Glutamatergic neuron (in vitro differentiated cells): ENCODE measurements at regions not wholly inside any gene's neighbourhood (a gene's known extent, or its start where the extent isn't known, plus 50 kb on each side); places are given as distances from the start of the nearest gene placed in this dataset.

Experiments
- DNase-seq: peaks from one replicate; pipeline ENCODE4 v3.0.0; 2022
- H3K27ac Mint-ChIP-seq: one replicate; pipeline ENCODE4 v1.8.0; 2020; ENCODE audit warnings: mild to moderate bottlenecking, mixed read lengths, inconsistent platforms; ENCODE audit not compliant: unreplicated experiment
- H3K27me3 Mint-ChIP-seq: one replicate; pipeline ENCODE4 v1.8.0; 2020; ENCODE audit warnings: mild to moderate bottlenecking, moderate library complexity, mixed read lengths, inconsistent platforms; ENCODE audit not compliant: unreplicated experiment
- H3K36me3 Mint-ChIP-seq: one replicate; pipeline ENCODE4 v1.8.0; 2020; ENCODE audit warnings: mild to moderate bottlenecking, mixed read lengths, inconsistent platforms; ENCODE audit not compliant: unreplicated experiment
- H3K4me1 Mint-ChIP-seq: one replicate; pipeline ENCODE4 v1.8.0; 2020; ENCODE audit warnings: mild to moderate bottlenecking, low read depth, mixed read lengths, inconsistent platforms; ENCODE audit not compliant: unreplicated experiment
- H3K4me3 Mint-ChIP-seq: one replicate; pipeline ENCODE4 v1.8.0; 2020; ENCODE audit warnings: mild to moderate bottlenecking, mixed read lengths, inconsistent platforms; ENCODE audit not compliant: unreplicated experiment
- H3K9me3 Mint-ChIP-seq: one replicate; pipeline ENCODE4 v1.8.0; 2020; ENCODE audit warnings: mild to moderate bottlenecking, moderate library complexity, mixed read lengths, inconsistent platforms; ENCODE audit not compliant: unreplicated experiment
- TF ChIP-seq, protein P1 (sequence below): fragments of 200-600 bp; sonication (generic); IDR thresholded peaks from one replicate; pipeline ENCODE4 v1.5.0; 2021; ENCODE audit not compliant: partially characterized antibody, unreplicated experiment

DNA sequence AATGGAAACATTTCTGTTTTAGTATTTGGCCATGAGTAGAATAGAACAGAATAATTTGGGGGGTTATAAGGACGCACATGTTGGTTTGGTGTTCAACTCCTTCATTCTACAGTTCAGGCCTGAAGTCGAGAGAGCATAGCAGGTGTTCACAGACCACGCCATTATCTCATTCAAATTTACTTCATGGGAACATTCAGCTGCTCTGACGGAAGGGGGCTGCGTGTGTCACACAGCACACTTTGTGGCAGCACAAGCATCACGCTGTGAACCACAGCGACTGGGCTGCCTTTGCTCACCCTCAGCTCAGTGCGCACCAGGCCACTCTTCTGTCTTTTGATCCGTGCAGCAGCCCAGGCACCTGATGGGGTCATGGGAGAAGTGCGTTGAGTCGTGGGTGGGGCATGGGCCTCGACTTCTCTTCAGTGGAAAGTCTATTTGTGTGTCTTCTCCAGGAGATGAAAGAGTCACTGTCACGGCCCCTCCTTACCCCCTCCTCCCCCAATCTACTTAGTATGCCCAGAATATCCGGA, 348.6 kb upstream of the SALL3 start:
- Mint-ChIP-seq H3K4me3 (no peak overlapping the region), H3K27ac (no peak overlapping the region), H3K4me1 (peaks cover 6% of the 10 kb centered on the region), H3K9me3 (peaks cover 6% of the 10 kb centered on the region), H3K36me3 (peaks cover 6% of the 10 kb centered on the region), H3K27me3 (peaks cover 8% of the 10 kb centered on the region)
- no peak for DNase-seq
- TF ChIP-seq, protein P1, sequence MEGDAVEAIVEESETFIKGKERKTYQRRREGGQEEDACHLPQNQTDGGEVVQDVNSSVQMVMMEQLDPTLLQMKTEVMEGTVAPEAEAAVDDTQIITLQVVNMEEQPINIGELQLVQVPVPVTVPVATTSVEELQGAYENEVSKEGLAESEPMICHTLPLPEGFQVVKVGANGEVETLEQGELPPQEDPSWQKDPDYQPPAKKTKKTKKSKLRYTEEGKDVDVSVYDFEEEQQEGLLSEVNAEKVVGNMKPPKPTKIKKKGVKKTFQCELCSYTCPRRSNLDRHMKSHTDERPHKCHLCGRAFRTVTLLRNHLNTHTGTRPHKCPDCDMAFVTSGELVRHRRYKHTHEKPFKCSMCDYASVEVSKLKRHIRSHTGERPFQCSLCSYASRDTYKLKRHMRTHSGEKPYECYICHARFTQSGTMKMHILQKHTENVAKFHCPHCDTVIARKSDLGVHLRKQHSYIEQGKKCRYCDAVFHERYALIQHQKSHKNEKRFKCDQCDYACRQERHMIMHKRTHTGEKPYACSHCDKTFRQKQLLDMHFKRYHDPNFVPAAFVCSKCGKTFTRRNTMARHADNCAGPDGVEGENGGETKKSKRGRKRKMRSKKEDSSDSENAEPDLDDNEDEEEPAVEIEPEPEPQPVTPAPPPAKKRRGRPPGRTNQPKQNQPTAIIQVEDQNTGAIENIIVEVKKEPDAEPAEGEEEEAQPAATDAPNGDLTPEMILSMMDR: no peak

DNA sequence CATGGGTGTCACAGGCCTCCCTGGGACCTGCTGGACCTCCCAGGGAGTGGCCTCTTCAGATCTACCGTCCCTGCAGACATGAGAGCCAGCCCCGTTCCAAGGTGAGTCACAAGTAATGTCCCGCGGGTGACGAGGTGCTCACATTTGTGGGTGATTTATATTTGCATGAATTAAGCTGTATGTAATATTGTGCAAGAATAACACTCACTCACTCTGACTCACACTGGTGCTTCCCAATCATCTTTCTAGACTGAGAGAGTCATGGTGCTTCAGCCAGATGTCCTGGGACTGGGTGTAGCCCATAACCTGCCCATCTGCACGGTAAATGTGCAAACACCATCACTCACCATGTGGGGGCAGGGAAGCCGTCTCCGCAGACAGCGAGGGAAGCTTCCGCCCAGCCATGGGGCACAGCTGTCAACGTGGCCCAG, 347.5 kb upstream of the SALL3 start:
- peak overlapping the region; percentile 22 for H3K27ac Mint-ChIP-seq
- H3K27me3 Mint-ChIP-seq: peaks cover 12% of the 10 kb centered on the region
- peaks cover 6% of the 10 kb centered on the region for H3K36me3 Mint-ChIP-seq
- peaks cover 6% of the 10 kb centered on the region for H3K4me1 Mint-ChIP-seq
- TF ChIP-seq, protein P1: no peak
- H3K9me3 Mint-ChIP-seq: peaks cover 6% of the 10 kb centered on the region
- no peak overlapping the region for H3K4me3 Mint-ChIP-seq
- no peak for DNase-seq

DNA sequence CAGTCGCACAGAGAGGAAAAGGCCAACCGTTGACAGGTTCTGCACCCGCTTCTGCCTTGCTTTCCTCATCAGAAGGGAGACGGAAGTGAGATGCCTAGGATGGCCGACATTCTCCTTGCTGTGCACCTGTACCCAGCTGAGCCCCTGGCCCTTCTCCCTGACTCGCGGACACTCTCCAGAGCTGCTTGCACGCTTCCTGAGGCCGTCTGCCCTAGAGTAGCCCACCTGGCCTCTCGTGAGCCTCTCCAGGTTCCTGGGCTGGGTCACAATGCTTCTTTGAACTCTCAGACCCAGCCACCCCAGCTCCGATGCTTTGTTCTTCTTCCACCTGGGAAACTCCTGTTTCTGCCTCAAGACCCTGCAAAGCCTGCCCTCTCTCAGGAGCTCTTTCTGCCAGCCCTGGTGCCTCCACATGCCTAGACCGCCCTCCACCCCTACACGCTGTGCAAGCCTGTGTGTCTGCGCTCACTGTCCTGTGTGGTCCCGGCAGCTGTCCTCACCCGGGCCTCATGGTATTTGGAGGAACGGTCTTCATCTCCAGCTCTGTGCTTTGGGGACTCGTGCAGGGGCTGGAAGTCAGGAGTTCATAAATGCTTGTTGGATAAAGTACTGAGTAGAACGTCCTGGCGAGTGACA, 345.4 kb upstream of the SALL3 start:
- H3K36me3 Mint-ChIP-seq: no peaks in the 10 kb centered on the region
- DNase-seq: no peak
- peaks cover 13% of the 10 kb centered on the region for H3K27me3 Mint-ChIP-seq
- peaks cover 6% of the 10 kb centered on the region for H3K4me1 Mint-ChIP-seq
- H3K9me3 Mint-ChIP-seq: peaks cover 5% of the 10 kb centered on the region
- TF ChIP-seq, protein P1: no peak
- H3K27ac Mint-ChIP-seq: peak overlapping the region; percentile 35
- no peak overlapping the region for H3K4me3 Mint-ChIP-seq

DNA sequence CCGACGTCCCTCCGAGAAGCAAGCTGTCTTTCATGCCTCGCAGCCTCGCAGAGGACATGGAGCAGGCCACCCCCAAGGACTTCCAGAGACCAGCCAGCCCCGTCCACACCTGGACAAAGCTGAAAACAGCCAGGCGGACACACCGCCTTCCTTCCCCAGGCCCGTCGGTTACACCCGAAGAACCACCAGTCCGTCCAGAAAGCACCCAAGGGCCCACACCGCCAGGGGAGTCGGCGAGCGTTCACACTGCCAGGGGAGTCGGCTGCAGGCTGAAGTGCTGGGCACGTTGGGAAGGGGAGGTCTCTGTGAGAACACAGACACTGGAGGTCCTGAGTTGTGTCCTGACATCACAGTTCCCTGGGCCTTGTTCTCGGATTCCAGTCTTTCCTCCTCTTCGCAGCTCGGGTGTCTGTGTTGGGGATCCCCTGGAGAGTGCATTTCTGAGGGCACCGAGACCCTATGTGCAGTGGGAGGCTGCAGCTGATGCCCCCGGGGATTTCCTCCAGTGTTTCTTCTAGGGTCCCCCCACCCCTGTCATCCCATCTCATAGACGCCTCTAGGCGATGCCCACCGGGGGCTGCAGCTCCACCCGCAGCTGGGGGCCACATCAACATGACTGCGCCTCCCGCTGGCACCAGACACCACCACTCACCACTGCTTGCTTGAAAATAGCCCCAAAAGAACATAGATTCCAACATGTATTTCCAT, 344.4 kb upstream of the SALL3 start:
- H3K36me3 Mint-ChIP-seq: no peaks in the 10 kb centered on the region
- TF ChIP-seq, protein P1: no peak
- peaks cover 6% of the 10 kb centered on the region for H3K4me1 Mint-ChIP-seq
- no peak for DNase-seq
- peaks cover 5% of the 10 kb centered on the region for H3K9me3 Mint-ChIP-seq
- no peak overlapping the region for H3K27ac Mint-ChIP-seq
- H3K27me3 Mint-ChIP-seq: peaks cover 13% of the 10 kb centered on the region
- H3K4me3 Mint-ChIP-seq: no peak overlapping the region

DNA sequence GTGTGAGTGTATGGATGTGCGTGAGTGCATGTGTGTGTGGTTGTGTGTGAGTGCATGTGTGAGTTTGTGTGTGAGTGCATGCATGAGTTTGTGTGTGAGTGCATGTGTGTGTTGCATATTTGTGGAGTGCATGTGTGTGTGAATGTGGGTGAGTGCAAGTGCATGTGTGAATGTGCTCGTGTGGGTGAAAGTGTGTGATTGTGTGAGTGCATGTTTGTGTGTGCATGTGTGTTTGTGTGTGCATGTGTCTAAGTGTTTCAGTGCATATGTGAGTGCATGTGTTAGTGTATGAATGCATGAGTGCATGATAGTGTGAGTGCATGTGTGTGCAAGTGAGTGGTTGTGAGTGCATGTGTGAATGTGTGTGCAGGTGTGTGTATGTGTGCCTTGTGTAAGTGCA, 343.4 kb upstream of the SALL3 start:
- Mint-ChIP-seq H3K4me1 (peaks cover 6% of the 10 kb centered on the region), H3K36me3 (no peaks in the 10 kb centered on the region), H3K27ac (no peak overlapping the region), H3K4me3 (no peak overlapping the region), H3K9me3 (peaks cover 5% of the 10 kb centered on the region), H3K27me3 (peaks cover 13% of the 10 kb centered on the region)
- TF ChIP-seq, protein P1: no peak
- no peak for DNase-seq
